Gastroesophageal sphincter (tissue), 4 donors: ENCODE measurements at regions not wholly inside any gene's neighbourhood (a gene's known extent, or its start where the extent isn't known, plus 50 kb on each side); places are given as distances from the start of the nearest gene placed in this dataset.

Experiments used
- ATAC-seq: fragments of 150-250 bp; one replicate; pipeline ENCODE4 v1.9.1; 2016; ENCODE audit warnings: mild to moderate bottlenecking, moderate library complexity
- H3K27ac ChIP-seq, 4 donors: fragments of 200-600 bp; sonication (generic) in 3 of 4; 1 replicate in 3 of 4; 2 replicates in 1 of 4; pipeline ENCODE4 v1.5.1; 2016 to 2019
- H3K27me3 ChIP-seq: fragments of 200-600 bp; sonication (generic); one replicate; pipeline ENCODE4 v1.5.1; 2019
- H3K36me3 ChIP-seq, 2 donors: fragments of 200-600 bp; sonication (generic); one replicate each; pipeline ENCODE4 v1.5.1; 2019; ENCODE audit warnings: control low read depth in 1 of 2
- H3K4me1 ChIP-seq, 3 donors: fragments of 200-600 bp; sonication (generic); 1 replicate in 2 of 3; 2 replicates in 1 of 3; pipeline ENCODE4 v1.5.1; 2016 to 2019; ENCODE audit warnings: control low read depth in 2 of 3
- H3K4me3 ChIP-seq, 2 donors: fragments of 200-600 bp; sonication (generic); one replicate each; pipeline ENCODE4 v1.5.1; 2019; ENCODE audit warnings: mild to moderate bottlenecking in 1 of 2, moderate library complexity in 1 of 2
- H3K9me3 ChIP-seq, 3 donors: fragments of 200-600 bp; sonication (generic); one replicate each; pipeline ENCODE4 v1.5.1; 2017 to 2019; ENCODE audit warnings: control low read depth in 2 of 3
- EP300 ChIP-seq: sonication (generic); formaldehyde crosslinking; IDR thresholded peaks from one replicate; pipeline ENCODE4 v1.6.1; 2017; ENCODE audit warnings: antibody characterized with exemption, mild to moderate bottlenecking
- POLR2A ChIP-seq, 2 donors: fragments of 450-650 bp; IDR thresholded peaks; one replicate each; pipeline ENCODE4 v1.6.1; 2017; ENCODE audit warnings: antibody characterized with exemption in 2 of 2, mild to moderate bottlenecking in 2 of 2, moderate library complexity in 1 of 2
- POLR2AphosphoS5 ChIP-seq: sonication (generic); formaldehyde crosslinking; IDR thresholded peaks from one replicate; pipeline ENCODE4 v1.6.1; 2017; ENCODE audit warnings: antibody characterized with exemption
- WGBS, 2 donors: methylation state at CpG; one replicate each; pipeline ENCODE4 v1.1.5; 2018; ENCODE audit warnings: low coverage in 1 of 2; 5-methylcytosine and 5-hydroxymethylcytosine counted together
- TF ChIP-seq, protein P1 (sequence below), 4 experiments: fragments of 200-600 bp in 2 of 4; fragments of 450-650 bp in 2 of 4; sonication (generic) in 1 of 4; IDR thresholded peaks; one replicate each; pipeline ENCODE4 v1.5.1; 2017 to 2019; ENCODE audit warnings: antibody characterized with exemption in 4 of 4, mild to moderate bottlenecking in 2 of 4, moderate library complexity in 2 of 4

DNA sequence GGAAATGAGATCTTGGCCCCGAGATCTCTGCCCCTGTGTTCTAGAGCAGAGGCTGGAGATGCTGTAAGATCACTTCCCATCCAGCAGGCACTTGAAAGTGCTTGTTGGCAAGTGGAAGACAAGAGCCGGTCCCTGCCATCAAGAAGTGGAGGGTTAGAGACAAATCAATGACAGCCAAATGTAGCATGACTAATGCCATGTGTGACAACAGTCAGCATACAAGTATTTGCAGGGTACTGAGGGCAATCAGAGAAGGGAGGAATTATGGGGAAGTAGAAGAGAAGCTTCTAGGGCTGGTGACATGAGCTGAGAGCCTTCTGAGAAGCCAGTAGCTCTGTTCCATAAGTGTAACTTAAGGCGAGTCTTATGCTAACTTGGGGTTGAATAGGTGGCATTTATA lies 58.6 kb downstream of the TMEM17 start:
- 89 to 100% methylated on average over 1 of the region's 3 CpGs for WGBS, 2 donors
- TF ChIP-seq EP300 (no peak), POLR2AphosphoS5 (no peak), POLR2A (IDR thresholded peaks at IDR 0.05) (no peak)
- TF ChIP-seq, protein P1, sequence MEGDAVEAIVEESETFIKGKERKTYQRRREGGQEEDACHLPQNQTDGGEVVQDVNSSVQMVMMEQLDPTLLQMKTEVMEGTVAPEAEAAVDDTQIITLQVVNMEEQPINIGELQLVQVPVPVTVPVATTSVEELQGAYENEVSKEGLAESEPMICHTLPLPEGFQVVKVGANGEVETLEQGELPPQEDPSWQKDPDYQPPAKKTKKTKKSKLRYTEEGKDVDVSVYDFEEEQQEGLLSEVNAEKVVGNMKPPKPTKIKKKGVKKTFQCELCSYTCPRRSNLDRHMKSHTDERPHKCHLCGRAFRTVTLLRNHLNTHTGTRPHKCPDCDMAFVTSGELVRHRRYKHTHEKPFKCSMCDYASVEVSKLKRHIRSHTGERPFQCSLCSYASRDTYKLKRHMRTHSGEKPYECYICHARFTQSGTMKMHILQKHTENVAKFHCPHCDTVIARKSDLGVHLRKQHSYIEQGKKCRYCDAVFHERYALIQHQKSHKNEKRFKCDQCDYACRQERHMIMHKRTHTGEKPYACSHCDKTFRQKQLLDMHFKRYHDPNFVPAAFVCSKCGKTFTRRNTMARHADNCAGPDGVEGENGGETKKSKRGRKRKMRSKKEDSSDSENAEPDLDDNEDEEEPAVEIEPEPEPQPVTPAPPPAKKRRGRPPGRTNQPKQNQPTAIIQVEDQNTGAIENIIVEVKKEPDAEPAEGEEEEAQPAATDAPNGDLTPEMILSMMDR (IDR thresholded peaks at IDR 0.05) = no peak
- ATAC-seq = no peak

DNA sequence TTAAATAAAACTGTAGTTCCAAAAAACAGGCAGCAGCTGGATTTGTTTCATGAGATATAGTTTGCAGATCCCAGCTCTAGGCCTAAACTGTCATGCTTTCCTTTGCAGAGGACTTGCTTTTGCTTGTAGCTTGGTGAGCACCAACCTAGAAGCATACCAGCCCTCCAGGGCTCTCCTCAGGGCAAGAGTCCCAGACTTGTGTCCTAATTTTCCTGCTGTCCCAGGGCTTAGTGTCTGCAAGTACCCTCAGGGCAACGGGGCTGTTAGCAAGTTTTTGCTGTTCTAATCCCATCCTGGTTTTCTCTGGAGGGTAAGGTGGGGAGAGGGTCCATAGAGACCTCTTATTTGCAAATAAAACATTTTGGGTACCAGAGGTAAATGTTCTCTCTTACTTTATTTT lies 59.5 kb downstream of the TMEM17 start:
- ATAC-seq = no peak
- TF ChIP-seq EP300 (no peak), POLR2AphosphoS5 (no peak), POLR2A (IDR thresholded peaks at IDR 0.05) (no peak)
- TF ChIP-seq, protein P1 (IDR thresholded peaks at IDR 0.05) = no peak
- no peaks in the 10 kb centered on the region for H3K4me1 ChIP-seq
- no peaks in the 10 kb centered on the region for H3K36me3 ChIP-seq
- H3K27ac ChIP-seq = no peak overlapping the region
- no peaks in the 10 kb centered on the region for H3K27me3 ChIP-seq
- no peaks in the 10 kb centered on the region for H3K9me3 ChIP-seq
- no peak overlapping the region for H3K4me3 ChIP-seq
- WGBS, 2 donors = 67% methylated on average over 1 of the region's 1 CpG; no CpG with 5 or more reads in 1 of the 2 donors

More for the DNA sequence above, 58.6 kb downstream of the TMEM17 start:
- H3K4me3 ChIP-seq = no peak overlapping the region
- no peaks in the 10 kb centered on the region for H3K4me1 ChIP-seq
- no peaks in the 10 kb centered on the region for H3K27me3 ChIP-seq
- H3K36me3 ChIP-seq = no peaks in the 10 kb centered on the region
- H3K9me3 ChIP-seq = no peaks in the 10 kb centered on the region
- H3K27ac ChIP-seq = no peak overlapping the region

DNA sequence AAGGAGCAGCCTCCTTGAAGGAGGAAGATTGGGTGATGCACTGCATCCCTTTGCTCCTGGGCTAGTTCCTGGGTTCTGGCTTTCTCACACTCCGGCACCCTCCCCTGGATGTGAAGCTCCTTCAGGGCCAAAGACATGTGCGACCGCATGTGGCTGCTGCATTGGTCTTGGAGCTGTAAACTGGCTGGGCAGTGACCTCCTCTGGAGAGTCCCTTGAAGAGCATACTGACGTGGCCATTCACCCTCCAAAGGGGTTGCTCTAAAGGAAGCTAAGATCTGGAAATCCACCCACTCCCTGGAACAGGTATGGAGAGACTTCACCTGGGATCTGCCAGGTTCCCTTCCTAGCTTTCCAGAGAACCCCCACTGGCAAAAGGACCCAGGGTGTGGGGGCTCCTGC lies 62.1 kb downstream of the TMEM17 start:
- Histone ChIP-seq H3K27me3 (no peaks in the 10 kb centered on the region), H3K4me1 (no peaks in the 10 kb centered on the region), H3K4me3 (no peak overlapping the region), H3K36me3 (no peaks in the 10 kb centered on the region), H3K27ac (no peak overlapping the region), H3K9me3 (no peaks in the 10 kb centered on the region)
- TF ChIP-seq, protein P1 (IDR thresholded peaks at IDR 0.05) = no peak
- no peak for TF ChIP-seq EP300
- no peak for TF ChIP-seq POLR2AphosphoS5
- no peak for TF ChIP-seq POLR2A (IDR thresholded peaks at IDR 0.05)
- ATAC-seq = no peak
- whole genome bisulfite sequencing, 2 donors = no CpG with 5 or more reads among the region's 4 CpGs

DNA sequence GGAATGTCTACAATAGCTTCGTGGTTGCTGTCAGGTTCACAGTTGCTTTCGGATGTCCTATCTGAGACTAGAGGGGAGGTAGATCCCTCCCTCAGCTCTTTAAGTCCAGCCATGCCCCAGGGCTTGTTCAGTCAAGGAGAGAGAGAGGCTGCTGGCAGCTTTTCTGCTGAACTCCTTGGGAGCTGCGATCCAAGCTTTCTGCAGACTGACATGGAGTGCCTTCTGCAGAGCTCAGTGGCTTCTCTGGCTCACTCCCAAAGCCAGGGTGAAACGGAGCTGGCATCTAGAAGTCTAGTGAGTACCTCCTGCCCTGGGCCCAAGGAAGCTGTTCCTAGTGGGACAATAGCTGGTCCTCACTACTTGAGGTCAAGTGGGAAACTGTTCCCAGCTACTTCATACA lies 62.5 kb downstream of the TMEM17 start:
- no peak for ATAC-seq
- no peaks in the 10 kb centered on the region for H3K27me3 ChIP-seq
- H3K4me3 ChIP-seq = no peak overlapping the region
- no CpG with 5 or more reads among the region's 4 CpGs for WGBS, 2 donors
- H3K36me3 ChIP-seq = no peaks in the 10 kb centered on the region
- no peaks in the 10 kb centered on the region for H3K4me1 ChIP-seq
- TF ChIP-seq POLR2A (IDR thresholded peaks at IDR 0.05) (no peak), POLR2AphosphoS5 (no peak), EP300 (no peak)
- TF ChIP-seq, protein P1 (IDR thresholded peaks at IDR 0.05) = no peak
- H3K9me3 ChIP-seq = no peaks in the 10 kb centered on the region
- H3K27ac ChIP-seq = no peak overlapping the region

DNA sequence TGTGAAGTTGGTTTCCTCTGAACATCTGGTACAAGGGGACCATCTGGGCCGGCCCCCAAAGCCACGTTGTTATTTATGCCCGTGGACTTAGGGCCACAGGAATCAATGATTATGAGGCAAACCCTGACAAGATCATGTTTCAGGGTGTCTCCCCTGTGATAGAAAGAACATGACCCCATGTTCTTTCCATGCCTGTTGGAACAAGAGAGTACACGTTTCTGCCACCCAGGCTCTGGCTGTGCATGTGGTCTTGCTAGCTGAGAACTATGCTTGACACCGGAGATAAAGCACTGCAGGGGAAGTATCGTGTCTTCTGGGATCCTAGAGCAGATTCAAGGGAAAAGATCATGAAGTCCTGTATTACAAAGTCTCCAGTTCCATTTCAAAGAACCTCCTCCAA lies 64.2 kb downstream of the TMEM17 start:
- Histone ChIP-seq H3K27me3 (no peaks in the 10 kb centered on the region), H3K4me3 (no peak overlapping the region), H3K36me3 (no peaks in the 10 kb centered on the region), H3K27ac (no peak overlapping the region), H3K4me1 (no peaks in the 10 kb centered on the region), H3K9me3 (no peaks in the 10 kb centered on the region)
- no peak for TF ChIP-seq EP300
- TF ChIP-seq POLR2AphosphoS5 = no peak
- TF ChIP-seq, protein P1 (IDR thresholded peaks at IDR 0.05) = no peak
- TF ChIP-seq POLR2A (IDR thresholded peaks at IDR 0.05) = no peak
- WGBS, 2 donors = 81 to 87% methylated on average over 3 of the region's 6 CpGs
- ATAC-seq = no peak
